Endodermal cell (in vitro differentiated cells): ENCODE measurements at regions not wholly inside any gene's neighbourhood (a gene's known extent, or its start where the extent isn't known, plus 50 kb on each side); places are given as distances from the start of the nearest gene placed in this dataset.

ENCODE experiments used
- DNase-seq: peaks from one replicate; pipeline ENCODE4 v3.0.0-alpha.2; 2017
- H3K27ac ChIP-seq: 2 replicates; pipeline ENCODE4 v1.5.1; 2013; ENCODE audit warnings: mild to moderate bottlenecking, low read depth, low read length, moderate library complexity
- H3K27me3 ChIP-seq: 2 replicates; pipeline ENCODE4 v1.6.1; 2013; ENCODE audit warnings: mild to moderate bottlenecking, low read length, moderate library complexity; ENCODE audit not compliant: insufficient read depth, control insufficient read depth, poor library complexity, severe bottlenecking
- H3K36me3 ChIP-seq: 2 replicates; pipeline ENCODE4 v1.7.0; 2013; ENCODE audit warnings: mild to moderate bottlenecking, low read length, moderate library complexity; ENCODE audit not compliant: control insufficient read depth, insufficient read depth
- H3K4me1 ChIP-seq: one replicate; pipeline ENCODE4 v1.7.0; 2013; ENCODE audit warnings: low read length; ENCODE audit not compliant: control insufficient read depth, insufficient read depth
- H3K4me3 ChIP-seq: 2 replicates; pipeline ENCODE4 v1.5.1; 2013; ENCODE audit warnings: mild to moderate bottlenecking, low read length, moderate library complexity
- H3K9ac ChIP-seq: 2 replicates; pipeline ENCODE4 v1.6.1; 2013; ENCODE audit warnings: mild to moderate bottlenecking, low read length, moderate library complexity; ENCODE audit not compliant: poor library complexity, severe bottlenecking; ENCODE audit errors: extremely low read depth
- H3K9me3 ChIP-seq: 2 replicates; pipeline ENCODE4 v1.6.1; 2013; ENCODE audit warnings: mild to moderate bottlenecking, low read length, moderate library complexity; ENCODE audit not compliant: control insufficient read depth
- H3K27ac Mint-ChIP-seq: 2 replicates; pipeline ENCODE4 v1.8.0; 2020; ENCODE audit warnings: mixed read lengths
- H3K27me3 Mint-ChIP-seq: 2 replicates; pipeline ENCODE4 v1.8.0; 2021; ENCODE audit warnings: mild to moderate bottlenecking, mixed read lengths; ENCODE audit not compliant: insufficient read depth
- H3K36me3 Mint-ChIP-seq: 2 replicates; pipeline ENCODE4 v1.8.0; 2020; ENCODE audit warnings: low read depth, mixed read lengths
- H3K4me1 Mint-ChIP-seq: 2 replicates; pipeline ENCODE4 v1.8.0; 2020; ENCODE audit warnings: mixed read lengths
- H3K4me3 Mint-ChIP-seq: 2 replicates; pipeline ENCODE4 v1.8.0; 2020; ENCODE audit warnings: mild to moderate bottlenecking, moderate library complexity, mixed read lengths
- H3K9me3 Mint-ChIP-seq: 2 replicates; pipeline ENCODE4 v1.8.0; 2020; ENCODE audit warnings: mild to moderate bottlenecking, mixed read lengths
- CTCF ChIP-seq: fragments of 200-600 bp; sonication (generic); conservative IDR thresholded peaks from 2 replicates; pipeline ENCODE4 v1.5.0; 2021; ENCODE audit warnings: antibody characterized with exemption, mild to moderate bottlenecking
- WGBS, 2 experiments: methylation state at CpG; one replicate each; pipeline versions ENCODE4 v1.1.5 to v1.1.7; 2013; ENCODE audit warnings: missing lambda C conversion rate in 2 of 2, mixed read lengths in 1 of 2; ENCODE audit not compliant: insufficient coverage in 1 of 2, insufficient read length in 1 of 2; 5-methylcytosine and 5-hydroxymethylcytosine counted together

DNA sequence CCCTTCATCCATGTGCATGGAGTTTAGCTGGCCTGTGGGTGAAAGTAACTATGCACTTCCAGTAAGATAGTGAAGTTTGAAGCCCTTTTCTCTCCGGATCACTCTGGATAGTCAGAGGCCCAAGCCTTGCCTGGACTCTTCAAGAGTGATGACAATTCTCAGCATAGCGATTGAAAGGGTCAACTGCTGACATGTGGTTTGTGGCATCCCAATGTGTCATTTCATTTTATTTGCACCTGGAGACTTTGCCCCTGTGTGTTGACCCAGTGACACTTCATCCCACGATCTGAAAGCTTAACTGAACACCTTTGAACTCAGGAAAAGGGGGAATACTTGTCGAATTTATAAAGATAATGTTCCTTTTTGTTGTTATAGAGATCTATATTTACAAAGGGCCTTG, 711.9 kb upstream of the TMEM132C start:
- Mint-ChIP-seq H3K36me3 (no peaks in the 10 kb centered on the region), H3K27me3 (peaks cover 7% of the 10 kb centered on the region), H3K9me3 (peaks cover 8% of the 10 kb centered on the region), H3K27ac (no peak overlapping the region), H3K4me1 (peaks cover 2% of the 10 kb centered on the region), H3K4me3 (no peak overlapping the region)
- peaks cover 4% of the 10 kb centered on the region for H3K9me3 ChIP-seq
- no peak overlapping the region for H3K27ac ChIP-seq
- no peak for TF ChIP-seq CTCF
- H3K9ac ChIP-seq: no peak overlapping the region
- H3K36me3 ChIP-seq: no peaks in the 10 kb centered on the region
- no peak overlapping the region for H3K4me3 ChIP-seq
- H3K4me1 ChIP-seq: no peaks in the 10 kb centered on the region
- H3K27me3 ChIP-seq: no peaks in the 10 kb centered on the region
- WGBS, 2 experiments: 88 to 93% methylated on average over 3 to 4 of the region's 4 CpGs
- DNase-seq: no peak

GRCh38 chr12:127556231-127556886, 710.6 kb upstream of the TMEM132C start:
- Mint-ChIP-seq H3K4me3 (no peak overlapping the region), H3K27me3 (peaks cover 2% of the 10 kb centered on the region), H3K9me3 (peaks cover 8% of the 10 kb centered on the region), H3K27ac (no peak overlapping the region), H3K36me3 (no peaks in the 10 kb centered on the region), H3K4me1 (peaks cover 2% of the 10 kb centered on the region)
- H3K9me3 ChIP-seq: peaks cover 4% of the 10 kb centered on the region
- TF ChIP-seq CTCF: no peak
- no peak overlapping the region for H3K9ac ChIP-seq
- H3K36me3 ChIP-seq: no peaks in the 10 kb centered on the region
- H3K27ac ChIP-seq: no peak overlapping the region
- no peaks in the 10 kb centered on the region for H3K27me3 ChIP-seq
- DNase-seq: no peak
- H3K4me1 ChIP-seq: no peaks in the 10 kb centered on the region
- H3K4me3 ChIP-seq: no peak overlapping the region

GRCh38 chr12:127558361-127558760, 708.6 kb upstream of the TMEM132C start:
- Histone ChIP-seq H3K9me3 (no peaks in the 10 kb centered on the region), H3K4me1 (no peaks in the 10 kb centered on the region), H3K36me3 (no peaks in the 10 kb centered on the region), H3K4me3 (no peak overlapping the region), H3K27ac (no peak overlapping the region), H3K9ac (no peak overlapping the region), H3K27me3 (no peaks in the 10 kb centered on the region)
- Mint-ChIP-seq H3K27ac (no peak overlapping the region), H3K9me3 (no peaks in the 10 kb centered on the region), H3K4me1 (peaks cover 2% of the 10 kb centered on the region), H3K36me3 (no peaks in the 10 kb centered on the region), H3K4me3 (no peak overlapping the region), H3K27me3 (no peaks in the 10 kb centered on the region)
- 90 to 91% methylated on average over 3 of the region's 3 CpGs for WGBS, 2 experiments
- TF ChIP-seq CTCF: no peak
- no peak for DNase-seq
